ENCODE measurements at regions not wholly inside any gene's neighbourhood (a gene's known extent, or its start where the extent isn't known, plus 50 kb on each side); places are given as distances from the start of the nearest gene placed in this dataset.

GRCh38 chr9:105158020-105158419, 86.4 kb upstream of the SLC44A1 start:
- no peak for DNase-seq (ENCODE audit: extremely low spot score, unreplicated experiment)
- no peak overlapping the region for H3K27ac Mint-ChIP-seq (ENCODE audit: unreplicated experiment)
- H3K4me3 Mint-ChIP-seq (ENCODE audit: unreplicated experiment) = no peak overlapping the region
- H3K27me3 Mint-ChIP-seq (ENCODE audit: unreplicated experiment) = no peaks in the 10 kb centered on the region
- H3K9me3 Mint-ChIP-seq (ENCODE audit: unreplicated experiment) = no peaks in the 10 kb centered on the region
- TF ChIP-seq CTCF (IDR thresholded peaks at IDR 0.05) = no peak
- H3K36me3 Mint-ChIP-seq (ENCODE audit: unreplicated experiment) = no peaks in the 10 kb centered on the region
- H3K4me1 Mint-ChIP-seq (ENCODE audit: unreplicated experiment) = peaks cover 9% of the 10 kb centered on the region

GRCh38 chr9:105158898-105159297, 85.6 kb upstream of the SLC44A1 start:
- Mint-ChIP-seq H3K27me3 (ENCODE audit: unreplicated experiment) (no peaks in the 10 kb centered on the region), H3K27ac (ENCODE audit: unreplicated experiment) (no peak overlapping the region), H3K4me1 (ENCODE audit: unreplicated experiment) (peaks cover 9% of the 10 kb centered on the region), H3K4me3 (ENCODE audit: unreplicated experiment) (no peak overlapping the region), H3K9me3 (ENCODE audit: unreplicated experiment) (no peaks in the 10 kb centered on the region), H3K36me3 (ENCODE audit: unreplicated experiment) (no peaks in the 10 kb centered on the region)
- DNase-seq (ENCODE audit: extremely low spot score, unreplicated experiment) = no peak
- TF ChIP-seq CTCF (IDR thresholded peaks at IDR 0.05) = no peak

GRCh38 chr9:105168870-105169319, 75.6 kb upstream of the SLC44A1 start:
- Mint-ChIP-seq H3K9me3 (ENCODE audit: unreplicated experiment) (no peaks in the 10 kb centered on the region), H3K4me3 (ENCODE audit: unreplicated experiment) (no peak overlapping the region), H3K27me3 (ENCODE audit: unreplicated experiment) (no peaks in the 10 kb centered on the region), H3K36me3 (ENCODE audit: unreplicated experiment) (no peaks in the 10 kb centered on the region), H3K27ac (ENCODE audit: unreplicated experiment) (no peak overlapping the region), H3K4me1 (ENCODE audit: unreplicated experiment) (peaks cover 2% of the 10 kb centered on the region)
- no peak for TF ChIP-seq CTCF (IDR thresholded peaks at IDR 0.05)
- DNase-seq (ENCODE audit: extremely low spot score, unreplicated experiment) = no peak

- Mint-ChIP-seq H3K27me3 (ENCODE audit: unreplicated experiment) (no peaks in the 10 kb centered on the region), H3K4me3 (ENCODE audit: unreplicated experiment) (no peak overlapping the region), H3K4me1 (ENCODE audit: unreplicated experiment) (peaks cover 2% of the 10 kb centered on the region), H3K9me3 (ENCODE audit: unreplicated experiment) (no peaks in the 10 kb centered on the region), H3K36me3 (ENCODE audit: unreplicated experiment) (no peaks in the 10 kb centered on the region), H3K27ac (ENCODE audit: unreplicated experiment) (no peak overlapping the region)
- DNase-seq (ENCODE audit: extremely low spot score, unreplicated experiment) = no peak
- TF ChIP-seq CTCF (IDR thresholded peaks at IDR 0.05) = no peak
Observed at GRCh38 chr9:105171076-105171475, 73.4 kb upstream of the SLC44A1 start.

GRCh38 chr9:105171589-105171988, 72.9 kb upstream of the SLC44A1 start:
- Mint-ChIP-seq H3K4me3 (ENCODE audit: unreplicated experiment) (no peak overlapping the region), H3K4me1 (ENCODE audit: unreplicated experiment) (peaks cover 2% of the 10 kb centered on the region)
- no peak for TF ChIP-seq CTCF (IDR thresholded peaks at IDR 0.05)

More at GRCh38 chr9:105171589-105171988, 72.9 kb upstream of the SLC44A1 start:
- H3K9me3 Mint-ChIP-seq (ENCODE audit: unreplicated experiment) = no peaks in the 10 kb centered on the region
- H3K36me3 Mint-ChIP-seq (ENCODE audit: unreplicated experiment) = no peaks in the 10 kb centered on the region
- no peak overlapping the region for H3K27ac Mint-ChIP-seq (ENCODE audit: unreplicated experiment)
- no peak for DNase-seq (ENCODE audit: extremely low spot score, unreplicated experiment)
- H3K27me3 Mint-ChIP-seq (ENCODE audit: unreplicated experiment) = no peaks in the 10 kb centered on the region
